Occipital lobe (tissue), 1 donor: ENCODE measurements at regions not wholly inside any gene's neighbourhood (a gene's known extent, or its start where the extent isn't known, plus 50 kb on each side); places are given as distances from the start of the nearest gene placed in this dataset.
"Not testable (repeated sequence)": the region's sequence is repeated elsewhere in the genome, so short reads cannot be mapped to it uniquely, and the experiment has no call there.

Source experiments
- DNase-seq: peaks from one replicate; lab custom pipeline; 2025; lab: John Stamatoyannopoulos, UW

DNA sequence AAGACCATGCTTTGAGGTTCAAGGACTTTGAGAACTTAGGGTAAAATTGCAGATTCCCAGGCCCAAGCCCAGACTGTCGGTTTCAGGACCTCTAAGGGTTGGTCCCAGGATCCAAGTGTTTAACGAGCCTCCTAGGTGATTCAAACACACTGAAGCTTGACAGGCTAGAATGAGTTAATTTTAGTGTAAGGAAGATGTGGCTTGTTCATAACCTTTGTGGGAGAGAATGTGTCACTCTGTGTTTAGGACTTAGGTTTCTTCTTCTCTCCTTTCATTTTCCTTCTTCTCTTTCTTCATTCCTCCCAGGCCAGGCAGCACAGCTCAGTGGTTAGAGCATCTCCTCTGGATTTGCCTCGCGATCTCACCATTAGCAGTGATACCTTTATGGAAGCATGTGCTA is 104.8 kb upstream of the KCNG1 start:
- no peak for DNase-seq

- DNase-seq, result no peak
Measured at GRCh38 chr20:51126337-51126736, 103.4 kb upstream of the KCNG1 start.

- DNase-seq, result no peak
Measured at GRCh38 chr20:51125780-51126179, 102.9 kb upstream of the KCNG1 start.

- no peak for DNase-seq
Measured at GRCh38 chr20:51125105-51125504, 102.2 kb upstream of the KCNG1 start.

DNA sequence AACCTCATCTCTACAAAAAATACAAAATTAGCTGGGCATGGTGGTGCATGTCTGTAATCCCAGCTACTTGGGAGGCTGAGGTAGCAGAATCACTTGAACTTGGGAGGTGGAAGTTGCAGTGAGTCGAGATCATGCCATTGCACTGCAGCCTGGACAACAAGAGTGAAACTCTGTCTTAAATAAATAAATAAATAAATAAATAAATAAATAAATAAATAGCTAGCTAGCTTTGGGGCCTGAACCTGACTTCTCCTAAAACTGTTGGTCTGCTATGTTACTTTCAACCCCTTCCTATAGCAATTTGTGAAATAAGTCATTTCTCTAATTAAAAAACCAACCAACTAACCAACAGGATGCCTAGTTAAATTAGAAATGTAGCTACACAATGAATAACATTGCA is 101.0 kb upstream of the KCNG1 start:
- DNase-seq, result not testable (repeated sequence)

GRCh38 chr20:51122931-51123658 is 100.2 kb upstream of the KCNG1 start:
- DNase-seq, result no peak

- no peak for DNase-seq
Measured at GRCh38 chr20:51121901-51122412, 99.0 kb upstream of the KCNG1 start.

DNA sequence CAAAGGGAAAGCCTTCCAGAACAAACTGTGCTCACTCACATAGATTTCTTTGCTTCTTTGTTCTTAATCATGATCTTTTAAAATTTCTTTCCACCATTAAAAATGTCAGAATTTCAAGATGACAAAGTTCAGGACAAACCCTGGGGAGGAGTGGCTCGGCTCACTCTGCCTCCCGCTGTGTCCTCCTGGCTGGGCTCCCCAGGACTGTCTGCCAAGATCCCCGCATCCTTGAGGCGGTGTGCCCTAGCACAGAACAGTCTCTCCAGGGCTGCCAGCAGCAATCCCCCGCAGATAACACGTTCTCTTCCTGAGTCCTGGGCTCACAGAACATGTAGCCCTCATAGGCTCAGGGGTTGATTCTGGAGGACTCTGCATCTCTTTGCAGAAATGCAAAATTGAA is 98.4 kb upstream of the KCNG1 start:
- DNase-seq, result no peak

GRCh38 chr20:51120868-51121267 is 98.0 kb upstream of the KCNG1 start:
- no peak for DNase-seq

DNA sequence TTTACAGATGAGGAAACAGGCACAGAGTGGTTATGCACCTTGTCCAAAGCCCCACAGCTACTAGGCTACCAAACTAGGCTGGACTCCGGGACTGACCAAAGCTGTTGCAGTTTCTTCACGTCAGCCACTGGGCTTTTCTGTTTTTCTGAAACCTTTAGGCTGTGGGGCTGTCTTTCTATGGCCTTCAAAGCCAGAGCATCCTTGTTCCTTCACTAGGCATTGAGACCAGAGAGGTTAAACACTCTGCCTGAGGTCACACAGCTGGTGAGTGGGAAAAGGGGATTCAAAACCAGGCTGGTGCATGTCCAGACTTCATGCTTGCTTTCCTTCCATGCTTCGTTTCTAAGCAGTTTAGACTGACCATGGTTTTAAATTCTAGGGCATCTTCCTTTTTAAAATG is 97.5 kb upstream of the KCNG1 start:
- no peak for DNase-seq

DNA sequence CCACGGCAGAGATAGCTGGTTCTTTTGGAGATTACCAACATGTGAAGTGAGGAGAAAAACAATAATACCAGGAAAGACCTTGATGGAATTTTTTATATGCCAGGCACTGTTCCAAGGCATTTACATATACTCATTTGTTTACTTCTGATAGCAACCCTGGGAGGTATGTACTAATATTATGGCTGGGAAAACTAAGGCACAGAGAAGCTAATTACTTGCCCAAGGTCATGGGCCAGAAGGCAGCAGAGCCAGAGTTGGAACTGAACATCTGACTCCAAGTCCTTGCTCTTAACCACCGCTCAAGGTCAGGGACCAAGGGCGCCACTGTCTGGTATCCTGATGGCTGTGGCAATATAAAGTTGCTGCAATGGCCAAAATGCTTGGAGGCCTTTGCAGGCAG is 97.0 kb upstream of the KCNG1 start:
- DNase-seq, result no peak

DNA sequence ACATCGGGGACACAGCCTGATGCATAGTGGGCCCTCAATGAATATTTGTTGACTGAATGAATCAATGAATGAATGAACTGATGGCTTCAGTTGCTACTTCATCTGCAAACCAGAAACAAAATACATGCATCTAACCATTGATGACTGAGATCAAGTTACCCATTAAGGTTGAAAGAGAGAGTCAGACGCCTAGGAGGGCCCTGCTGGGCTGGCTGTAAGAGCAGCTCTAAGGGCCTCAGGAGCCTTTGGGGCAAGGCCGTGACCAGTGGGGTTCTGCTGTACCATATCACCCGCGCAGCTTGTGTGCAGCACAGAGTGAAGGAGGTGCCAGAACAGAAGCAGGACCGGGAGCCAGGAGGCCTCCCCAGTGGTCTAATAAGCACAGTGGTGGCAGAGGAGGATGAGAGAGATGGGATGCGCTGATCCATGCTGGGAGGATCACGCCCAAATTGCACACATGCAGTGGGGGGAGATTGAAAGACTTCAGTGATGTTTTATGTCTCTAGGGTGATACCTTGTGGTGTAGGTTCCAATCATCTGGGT is 96.1 kb upstream of the KCNG1 start:
- DNase-seq, result no peak

DNA sequence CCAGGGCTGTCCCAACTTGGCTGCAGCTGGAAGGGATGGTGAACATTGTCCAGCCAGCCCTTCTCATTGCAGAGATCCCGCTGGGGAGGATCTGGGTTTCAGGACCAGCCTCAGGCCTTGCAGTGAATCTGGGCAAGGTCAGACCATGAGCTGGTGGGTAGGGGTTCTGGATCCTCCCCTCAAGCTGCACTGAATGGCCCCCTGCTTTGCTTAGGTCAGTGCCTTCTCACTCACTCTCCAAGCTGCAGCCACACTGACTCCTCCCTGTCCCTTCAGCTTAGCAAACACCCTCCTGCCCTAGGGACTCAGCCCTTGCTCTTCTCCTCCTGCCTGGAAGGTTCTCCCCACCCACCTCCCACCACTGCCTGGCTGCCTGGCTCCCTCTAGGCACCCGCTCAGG is 95.3 kb upstream of the KCNG1 start:
- DNase-seq, result no peak

- no peak for DNase-seq
Measured at GRCh38 chr20:51116765-51117686, 94.1 kb upstream of the KCNG1 start.

DNA sequence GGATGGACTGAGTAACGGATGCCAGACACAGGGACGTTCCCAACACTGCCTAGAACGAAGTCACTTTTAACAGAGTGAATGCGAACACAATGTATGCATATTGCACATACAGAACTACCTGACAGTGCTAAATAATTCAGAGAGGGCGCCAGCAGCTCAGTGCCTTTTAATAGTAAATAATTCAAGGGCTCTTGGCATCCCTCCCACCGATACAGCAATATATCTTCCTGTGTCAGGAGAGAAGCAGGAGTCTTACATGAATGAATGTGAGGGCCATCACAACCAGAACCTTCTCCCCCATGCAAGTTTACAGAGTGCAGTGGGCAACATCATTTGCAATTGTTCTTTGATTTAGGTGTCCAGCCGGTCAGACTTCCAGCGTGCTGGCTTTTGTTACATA is 88.4 kb upstream of the KCNG1 start:
- DNase-seq, result no peak

GRCh38 chr20:51108638-51109363 is 85.9 kb upstream of the KCNG1 start:
- DNase-seq, result no peak

DNA sequence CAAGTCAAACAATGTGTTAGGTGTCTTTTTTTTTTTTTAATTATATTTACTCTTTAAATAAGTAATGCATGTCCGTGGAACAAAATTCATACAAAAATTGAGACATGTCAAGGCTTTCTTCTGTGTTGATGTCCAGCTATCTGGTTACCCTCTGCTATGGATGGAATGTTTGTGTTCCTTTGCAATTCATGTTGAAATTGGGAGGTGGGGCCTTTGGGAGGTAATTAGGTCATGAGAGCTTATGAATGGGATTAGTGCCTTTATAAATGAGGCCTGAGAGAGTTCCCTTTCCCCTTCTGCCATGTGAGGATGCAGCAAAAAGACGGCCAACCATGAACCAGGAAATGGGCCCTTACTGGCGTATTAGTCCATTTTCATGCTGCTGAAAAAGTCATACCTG is 83.1 kb upstream of the KCNG1 start:
- no peak for DNase-seq

DNA sequence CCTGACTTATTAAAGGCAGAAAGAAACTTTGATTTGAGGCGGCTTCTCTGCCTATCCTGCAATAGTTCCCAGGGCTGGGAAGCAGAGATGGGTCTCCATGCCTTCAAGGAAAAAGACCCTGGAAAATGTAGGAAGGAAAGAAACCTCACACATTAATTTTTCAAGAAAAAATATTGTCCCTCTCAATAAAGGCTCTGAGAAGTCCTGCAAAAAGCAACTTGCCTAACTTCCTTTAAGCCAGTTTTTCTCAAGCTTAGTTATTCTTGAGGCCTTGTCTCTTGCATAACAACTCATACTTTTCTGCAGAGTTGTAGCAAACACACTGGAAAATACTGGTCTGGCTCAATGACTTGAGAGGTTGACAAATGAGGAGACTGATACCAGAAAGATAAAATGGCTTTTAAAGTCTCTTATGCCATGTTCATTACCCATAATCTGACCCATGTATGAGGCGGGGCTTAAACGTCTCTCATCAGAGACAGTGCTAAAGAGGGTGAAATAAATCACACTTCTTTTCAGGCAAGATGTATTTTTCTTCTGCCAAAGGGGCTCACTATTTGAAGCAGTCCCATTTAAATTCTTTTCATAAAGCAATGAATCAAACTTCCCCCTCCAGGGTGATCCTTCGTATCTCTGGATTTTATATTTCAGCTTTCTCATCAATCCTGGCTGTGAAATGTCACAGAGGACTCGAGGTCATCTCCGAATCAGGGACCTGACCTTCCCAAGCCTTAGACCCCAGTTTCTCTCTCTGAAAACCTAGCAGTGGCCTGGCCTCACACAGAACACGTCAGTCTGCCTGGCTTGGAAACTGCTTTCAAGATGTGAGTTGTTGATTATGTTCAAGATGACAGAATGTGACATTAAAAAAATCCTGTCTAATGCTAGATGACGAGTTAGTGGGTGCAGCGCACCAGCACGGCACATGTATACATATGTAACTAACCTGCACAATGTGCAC is 82.3 kb upstream of the KCNG1 start:
- DNase-seq, result no peak

GRCh38 chr20:51100617-51101016 is 77.7 kb upstream of the KCNG1 start:
- DNase-seq, result no peak

- no peak for DNase-seq
Measured at GRCh38 chr20:51098284-51098810, 75.4 kb upstream of the KCNG1 start.
